NCI-H2029 (cell line): ENCODE measurements at regions not wholly inside any gene's neighbourhood (a gene's known extent, or its start where the extent isn't known, plus 50 kb on each side); places are given as distances from the start of the nearest gene placed in this dataset.
"Not testable (repeated sequence)": the region's sequence is repeated elsewhere in the genome, so short reads cannot be mapped to it uniquely, and the experiment has no call there.

Experiments used
- DNase-seq: peaks from one replicate; lab custom pipeline; 2025; lab: John Stamatoyannopoulos, UW

GRCh38 chr2:176573612-176574483 is 304.6 kb downstream of the MTX2 start:
- DNase-seq = no peak

GRCh38 chr2:176574484-176575236 is 305.4 kb downstream of the MTX2 start:
- no peak for DNase-seq

- DNase-seq = no peak
These were observed 306.0 kb downstream of the MTX2 start for GRCh38 chr2:176575237-176575744.

- no peak for DNase-seq
These were observed 307.8 kb downstream of the MTX2 start for GRCh38 chr2:176577054-176577453.

GRCh38 chr2:176578292-176578691 is 309.1 kb downstream of the MTX2 start:
- DNase-seq = not testable (repeated sequence)

- no peak for DNase-seq
These were observed 310.4 kb downstream of the MTX2 start for GRCh38 chr2:176579608-176580007.

- no peak for DNase-seq
These were observed 312.4 kb downstream of the MTX2 start for GRCh38 chr2:176581557-176582165.

GRCh38 chr2:176582176-176582575 is 312.9 kb downstream of the MTX2 start:
- DNase-seq = no peak

- DNase-seq = no peak
These were observed 313.8 kb downstream of the MTX2 start for GRCh38 chr2:176582990-176583481.

- DNase-seq = no peak
These were observed 314.4 kb downstream of the MTX2 start for GRCh38 chr2:176583607-176584006.

GRCh38 chr2:176584333-176584732 is 315.1 kb downstream of the MTX2 start:
- no peak for DNase-seq

- no peak for DNase-seq
These were observed 316.0 kb downstream of the MTX2 start for GRCh38 chr2:176585291-176585690.

GRCh38 chr2:176585791-176586190 is 316.5 kb downstream of the MTX2 start:
- DNase-seq = no peak

GRCh38 chr2:176589287-176589686 is 320.0 kb downstream of the MTX2 start:
- no peak for DNase-seq

GRCh38 chr2:176589825-176590440 is 320.7 kb downstream of the MTX2 start:
- DNase-seq = no peak

GRCh38 chr2:176592216-176592615 is 323.0 kb downstream of the MTX2 start:
- DNase-seq = no peak

GRCh38 chr2:176595986-176596385 is 326.7 kb downstream of the MTX2 start:
- DNase-seq = peak; percentile 37

- no peak for DNase-seq
These were observed 328.7 kb downstream of the MTX2 start for GRCh38 chr2:176597916-176598315.

GRCh38 chr2:176598351-176598750 is 329.1 kb downstream of the MTX2 start:
- no peak for DNase-seq

- no peak for DNase-seq
These were observed 330.7 kb downstream of the MTX2 start for GRCh38 chr2:176599796-176600485.

- DNase-seq = no peak
These were observed 331.8 kb downstream of the MTX2 start for GRCh38 chr2:176601066-176601465.
